Stimulated activated CD8-positive, alpha-beta memory T cell treated with anti-CD3 and anti-CD28 coated beads, Interleukin-7, amount 100 ng/mL, for 4 hours (primary cell): ENCODE measurements at regions not wholly inside any gene's neighbourhood (a gene's known extent, or its start where the extent isn't known, plus 50 kb on each side); places are given as distances from the start of the nearest gene placed in this dataset.

ENCODE experiments used
- DNase-seq, 2 donors: peaks; one replicate each; pipeline ENCODE4 v3.0.0-alpha.2; 2020; ENCODE audit warnings: low read depth in 2 of 2

DNA sequence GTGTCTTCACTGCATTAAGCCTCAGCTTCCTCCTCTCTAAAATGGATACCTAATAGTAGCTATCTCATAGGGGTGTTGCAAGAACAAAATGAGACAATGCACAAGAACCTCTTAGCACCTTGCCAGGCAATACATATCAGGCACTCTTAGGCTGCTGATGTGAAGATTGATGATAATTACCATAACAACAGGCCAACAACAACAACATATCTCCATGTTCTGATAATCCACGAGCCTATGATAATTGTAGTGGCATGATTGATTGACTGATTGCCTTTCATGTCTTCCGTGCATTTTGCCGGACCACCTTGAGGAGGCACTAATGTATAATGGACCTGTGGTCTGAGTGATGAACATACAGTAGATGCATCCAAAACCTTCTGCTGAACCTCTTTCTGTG, 50.7 kb upstream of the WSCD2 start:
- no peak for DNase-seq
